Small intestine (tissue), 7 donors: ENCODE measurements at regions not wholly inside any gene's neighbourhood (a gene's known extent, or its start where the extent isn't known, plus 50 kb on each side); places are given as distances from the start of the nearest gene placed in this dataset.
"Not testable (repeated sequence)": the region's sequence is repeated elsewhere in the genome, so short reads cannot be mapped to it uniquely, and the experiment has no call there.

ENCODE experiments used
- DNase-seq, 2 donors: peaks; one replicate each; pipeline versions ENCODE4 v3.0.0 to v3.0.0-alpha.2; 2013
- FAIRE-seq: peaks from 2 replicates; lab custom pipeline; 2012; peaks lifted over from hg19 to GRCh38; lab: Jason Lieb, UNC
- H3K27ac ChIP-seq, 3 donors: one replicate each; pipeline ENCODE4 v1.5.1; 2013; ENCODE audit warnings: low read length in 2 of 3, mild to moderate bottlenecking in 2 of 3, control low read depth in 1 of 3, inconsistent platforms in 1 of 3, low read depth in 1 of 3, moderate library complexity in 1 of 3
- H3K27me3 ChIP-seq, 3 donors: one replicate each; pipeline ENCODE4 v1.6.1; 2013; ENCODE audit warnings: low read length in 3 of 3, inconsistent platforms in 1 of 3; ENCODE audit not compliant: control insufficient read depth in 3 of 3, insufficient read depth in 3 of 3
- H3K36me3 ChIP-seq, 3 donors: one replicate each; pipeline ENCODE4 v1.6.1; 2013; ENCODE audit warnings: low read length in 3 of 3, inconsistent platforms in 1 of 3, low read depth in 1 of 3, mild to moderate bottlenecking in 1 of 3, moderate library complexity in 1 of 3; ENCODE audit not compliant: control insufficient read depth in 3 of 3, insufficient read depth in 2 of 3
- H3K4me1 ChIP-seq, 3 donors: one replicate each; pipeline ENCODE4 v1.6.1; 2013; ENCODE audit warnings: low read length in 2 of 3, inconsistent platforms in 1 of 3, low read depth in 1 of 3, mild to moderate bottlenecking in 1 of 3, moderate library complexity in 1 of 3; ENCODE audit not compliant: control insufficient read depth in 3 of 3, insufficient read depth in 2 of 3
- H3K4me3 ChIP-seq, 3 donors: one replicate each; pipeline ENCODE4 v1.5.1; 2013; ENCODE audit warnings: low read length in 3 of 3, control low read depth in 1 of 3, inconsistent platforms in 1 of 3, low read depth in 1 of 3, mild to moderate bottlenecking in 1 of 3, moderate library complexity in 1 of 3
- H3K9me3 ChIP-seq, 2 donors: one replicate each; pipeline ENCODE4 v1.6.1; 2013; ENCODE audit warnings: low read depth in 1 of 2, low read length in 1 of 2; ENCODE audit not compliant: control insufficient read depth in 2 of 2, insufficient read depth in 1 of 2
- WGBS, 3 donors: extraction: QIAGEN DNeasy Blood & Tissue Kit; methylation state at CpG; one replicate each; pipeline ENCODE4 v1.1.7; 2013; 5-methylcytosine and 5-hydroxymethylcytosine counted together
- donor health status: healthy with polysubstance abuse.
- donor health status: control.
- donor health status: control.
- donor health status: Bipolar disorder and iron deficiency.
- donor health status: healthy.

GRCh38 chr14:82785756-82786482 lies 1252.3 kb upstream of the SEL1L start:
- Histone ChIP-seq H3K4me1 (no peaks in the 10 kb centered on the region), H3K4me3 (no peak overlapping the region), H3K27me3 (no peaks in the 10 kb centered on the region), H3K27ac (no peak overlapping the region), H3K36me3 (no peaks in the 10 kb centered on the region), H3K9me3 (no peaks in the 10 kb centered on the region)
- no peak for FAIRE-seq
- WGBS, 3 donors, result 37 to 48% (median 42%) methylated on average over 1 of the region's 1 CpG
- DNase-seq, result no peak

GRCh38 chr14:82786483-82786880 lies 1252.8 kb upstream of the SEL1L start:
- Histone ChIP-seq H3K36me3 (no peaks in the 10 kb centered on the region), H3K27me3 (no peaks in the 10 kb centered on the region), H3K4me1 (no peaks in the 10 kb centered on the region), H3K9me3 (no peaks in the 10 kb centered on the region), H3K4me3 (no peak overlapping the region), H3K27ac (no peak overlapping the region)
- 65 to 80% (median 75%) methylated on average over 3 of the region's 3 CpGs for WGBS, 3 donors
- FAIRE-seq (no peak), DNase-seq (no peak)

- Histone ChIP-seq H3K4me3 (no peak overlapping the region), H3K36me3 (no peaks in the 10 kb centered on the region), H3K4me1 (no peaks in the 10 kb centered on the region), H3K27ac (no peak overlapping the region), H3K9me3 (no peaks in the 10 kb centered on the region), H3K27me3 (no peaks in the 10 kb centered on the region)
- no peak for FAIRE-seq
- no peak for DNase-seq
- 73 to 84% (median 80%) methylated on average over 4 of the region's 4 CpGs for WGBS, 3 donors
Measured at GRCh38 chr14:82796086-82796485, 1262.4 kb upstream of the SEL1L start.

- 66 to 85% (median 71%) methylated on average over 1 of the region's 1 CpG for WGBS, 3 donors
- no peaks in the 10 kb centered on the region for H3K27me3 ChIP-seq
- H3K4me1 ChIP-seq, result no peaks in the 10 kb centered on the region
- FAIRE-seq, result no peak
- DNase-seq, result no peak
- no peaks in the 10 kb centered on the region for H3K36me3 ChIP-seq
- H3K27ac ChIP-seq, result no peak overlapping the region
- H3K4me3 ChIP-seq, result no peak overlapping the region
- no peaks in the 10 kb centered on the region for H3K9me3 ChIP-seq
Measured at GRCh38 chr14:82798276-82798675, 1264.6 kb upstream of the SEL1L start.

- no peak overlapping the region for H3K4me3 ChIP-seq
- no peaks in the 10 kb centered on the region for H3K36me3 ChIP-seq
- no peaks in the 10 kb centered on the region for H3K27me3 ChIP-seq
- no peak overlapping the region for H3K27ac ChIP-seq
- no peaks in the 10 kb centered on the region for H3K4me1 ChIP-seq
- 66 to 73% (median 69%) methylated on average over 7 of the region's 7 CpGs for WGBS, 3 donors
- no peak for FAIRE-seq
- no peak for DNase-seq
- H3K9me3 ChIP-seq, result no peaks in the 10 kb centered on the region
Measured at GRCh38 chr14:82805892-82806825, 1272.5 kb upstream of the SEL1L start.

GRCh38 chr14:82811246-82811645 lies 1277.6 kb upstream of the SEL1L start:
- DNase-seq (no peak), FAIRE-seq (no peak)
- Histone ChIP-seq H3K27me3 (no peaks in the 10 kb centered on the region), H3K36me3 (no peaks in the 10 kb centered on the region), H3K27ac (no peak overlapping the region), H3K4me1 (no peaks in the 10 kb centered on the region), H3K4me3 (no peak overlapping the region), H3K9me3 (no peaks in the 10 kb centered on the region)
- 91 to 95% (median 93%) methylated on average over 2 of the region's 2 CpGs for WGBS, 3 donors

GRCh38 chr14:82814339-82814738 lies 1280.7 kb upstream of the SEL1L start:
- H3K27me3 ChIP-seq, DNase-seq, H3K9me3 ChIP-seq, H3K4me1 ChIP-seq, H3K27ac ChIP-seq, H3K4me3 ChIP-seq, H3K36me3 ChIP-seq, FAIRE-seq: not testable (repeated sequence)
- WGBS, 3 donors, result 94 to 99% (median 96%) methylated on average over 16 to 28 of the region's 28 CpGs

- H3K9me3 ChIP-seq, result no peaks in the 10 kb centered on the region
- H3K4me1 ChIP-seq, result no peaks in the 10 kb centered on the region
- no peak overlapping the region for H3K4me3 ChIP-seq
- no peaks in the 10 kb centered on the region for H3K36me3 ChIP-seq
- H3K27me3 ChIP-seq, result no peaks in the 10 kb centered on the region
- WGBS, 3 donors, result 77 to 87% (median 77%) methylated on average over 4 of the region's 4 CpGs
- no peak for DNase-seq
- H3K27ac ChIP-seq, result no peak overlapping the region
- FAIRE-seq, result no peak
Measured at GRCh38 chr14:82830596-82830995, 1296.9 kb upstream of the SEL1L start.
